HG02623 (cell line): ENCODE measurements at regions not wholly inside any gene's neighbourhood (a gene's known extent, or its start where the extent isn't known, plus 50 kb on each side); places are given as distances from the start of the nearest gene placed in this dataset.

Source experiments
- ATAC-seq: cut with Tn5 transposase; IDR thresholded peaks from one replicate; pipeline ENCODE4 v1.9.1; 2021; ENCODE audit warnings: moderate library complexity; ENCODE audit not compliant: unreplicated experiment

GRCh38 chr3:127405791-127406190, 117.9 kb upstream of the PRR20G start:
- ATAC-seq = no peak

- ATAC-seq = no peak
These were observed 117.3 kb upstream of the PRR20G start for GRCh38 chr3:127405010-127405598.

GRCh38 chr3:127404221-127405009, 116.6 kb upstream of the PRR20G start:
- ATAC-seq = no peak

- ATAC-seq = no peak
These were observed 115.9 kb upstream of the PRR20G start for GRCh38 chr3:127403795-127404194.

- ATAC-seq = no peak
These were observed 111.3 kb upstream of the PRR20G start for GRCh38 chr3:127399154-127399553.

- ATAC-seq = no peak
These were observed 108.6 kb upstream of the PRR20G start for GRCh38 chr3:127396473-127396872.

- ATAC-seq = no peak
These were observed 108.0 kb upstream of the PRR20G start for GRCh38 chr3:127395663-127396355.

GRCh38 chr3:127394984-127395662, 107.3 kb upstream of the PRR20G start:
- ATAC-seq = no peak

- no peak for ATAC-seq
These were observed 106.2 kb upstream of the PRR20G start for GRCh38 chr3:127394031-127394430.

GRCh38 chr3:127393131-127393820, 105.4 kb upstream of the PRR20G start:
- ATAC-seq = no peak

GRCh38 chr3:127392156-127392490, 104.3 kb upstream of the PRR20G start:
- no peak for ATAC-seq

- ATAC-seq = no peak
These were observed 103.8 kb upstream of the PRR20G start for GRCh38 chr3:127391436-127392155.

GRCh38 chr3:127390365-127391025, 102.6 kb upstream of the PRR20G start:
- no peak for ATAC-seq

GRCh38 chr3:127389913-127390312, 102.1 kb upstream of the PRR20G start:
- ATAC-seq = no peak

GRCh38 chr3:127389420-127389819, 101.6 kb upstream of the PRR20G start:
- no peak for ATAC-seq

- ATAC-seq = no peak
These were observed 100.6 kb upstream of the PRR20G start for GRCh38 chr3:127388427-127388826.

GRCh38 chr3:127387556-127388153, 99.8 kb upstream of the PRR20G start:
- ATAC-seq = no peak

GRCh38 chr3:127387119-127387518, 99.3 kb upstream of the PRR20G start:
- no peak for ATAC-seq

- ATAC-seq = no peak
These were observed 98.6 kb upstream of the PRR20G start for GRCh38 chr3:127386490-127386889.

- ATAC-seq = no peak
These were observed 97.7 kb upstream of the PRR20G start for GRCh38 chr3:127385540-127385870.
